ENCODE measurements at regions not wholly inside any gene's neighbourhood (a gene's known extent, or its start where the extent isn't known, plus 50 kb on each side); places are given as distances from the start of the nearest gene placed in this dataset.

DNA sequence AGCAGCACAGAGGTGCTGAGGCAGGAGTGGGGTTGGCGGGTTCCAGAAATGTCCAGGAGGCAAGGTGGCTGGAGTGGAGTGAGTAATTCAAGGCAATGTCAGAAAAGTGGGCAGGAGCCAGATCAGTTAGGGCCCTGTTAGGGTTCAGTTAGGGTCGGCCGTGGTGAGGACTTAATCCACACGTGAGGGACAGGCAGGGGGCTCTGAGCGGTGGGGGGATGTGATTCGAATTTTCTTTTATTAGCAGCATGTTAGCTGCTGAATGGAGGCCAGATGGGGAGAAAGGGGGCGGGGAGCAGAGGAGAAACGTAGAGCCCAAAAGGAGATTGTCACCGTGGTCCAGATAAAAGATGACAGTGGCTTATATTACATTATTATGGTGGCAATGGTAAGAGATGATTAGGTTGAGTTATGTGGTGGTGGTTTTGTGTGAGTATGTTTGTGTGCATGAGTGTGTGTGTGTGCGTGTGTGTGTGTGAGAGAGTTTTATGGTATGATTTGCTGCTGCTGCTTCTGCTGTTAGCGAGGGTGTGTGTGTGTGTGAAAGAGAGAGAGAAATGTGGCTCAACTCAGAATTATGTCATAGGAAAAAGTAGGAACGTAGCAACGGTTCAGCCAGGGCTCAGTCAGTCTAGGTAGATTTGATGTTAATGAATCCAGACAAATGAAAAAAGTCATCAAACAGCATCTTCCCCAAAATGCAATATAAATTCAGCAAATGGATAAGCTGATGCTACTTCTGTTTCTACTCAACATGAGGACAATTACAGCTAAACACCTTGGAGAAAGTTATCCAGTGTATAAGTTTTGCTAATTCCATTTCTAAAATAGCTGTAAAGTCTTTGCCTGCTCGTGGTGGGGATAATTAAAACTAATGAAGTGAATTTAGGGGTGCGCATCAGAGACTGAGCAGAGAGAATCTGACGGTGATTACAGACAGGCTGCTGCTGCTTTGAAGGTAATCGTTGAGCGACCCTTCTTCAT is 390.6 kb downstream of the HAPSTR1 start:
- TF ChIP-seq POLR2AphosphoS5 (IDR thresholded peaks at IDR 0.05) (no peak), EP300 (IDR thresholded peaks at IDR 0.05) (no peak)
- TF ChIP-seq, protein P1, sequence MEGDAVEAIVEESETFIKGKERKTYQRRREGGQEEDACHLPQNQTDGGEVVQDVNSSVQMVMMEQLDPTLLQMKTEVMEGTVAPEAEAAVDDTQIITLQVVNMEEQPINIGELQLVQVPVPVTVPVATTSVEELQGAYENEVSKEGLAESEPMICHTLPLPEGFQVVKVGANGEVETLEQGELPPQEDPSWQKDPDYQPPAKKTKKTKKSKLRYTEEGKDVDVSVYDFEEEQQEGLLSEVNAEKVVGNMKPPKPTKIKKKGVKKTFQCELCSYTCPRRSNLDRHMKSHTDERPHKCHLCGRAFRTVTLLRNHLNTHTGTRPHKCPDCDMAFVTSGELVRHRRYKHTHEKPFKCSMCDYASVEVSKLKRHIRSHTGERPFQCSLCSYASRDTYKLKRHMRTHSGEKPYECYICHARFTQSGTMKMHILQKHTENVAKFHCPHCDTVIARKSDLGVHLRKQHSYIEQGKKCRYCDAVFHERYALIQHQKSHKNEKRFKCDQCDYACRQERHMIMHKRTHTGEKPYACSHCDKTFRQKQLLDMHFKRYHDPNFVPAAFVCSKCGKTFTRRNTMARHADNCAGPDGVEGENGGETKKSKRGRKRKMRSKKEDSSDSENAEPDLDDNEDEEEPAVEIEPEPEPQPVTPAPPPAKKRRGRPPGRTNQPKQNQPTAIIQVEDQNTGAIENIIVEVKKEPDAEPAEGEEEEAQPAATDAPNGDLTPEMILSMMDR (IDR thresholded peaks at IDR 0.05), result no peak

All from sigmoid colon (tissue), 4 donors.